PC-3 (cell line): ENCODE measurements at regions not wholly inside any gene's neighbourhood (a gene's known extent, or its start where the extent isn't known, plus 50 kb on each side); places are given as distances from the start of the nearest gene placed in this dataset.

Experiments
- ATAC-seq: fragments of 200-7000 bp; cut with Tn5 transposase; 2 replicates; pipeline ENCODE4 v1.9.1; 2020; ENCODE audit warnings: mild to moderate bottlenecking, moderate library complexity
- BruUV-seq: library from RNA; stranded (reverse); fragments of 400-500 nt; replicated peaks from 2 replicates; lab custom pipeline; 2021; lab: Mats Ljungman, UMichigan
- CTCF ChIA-PET: fragments of 300-600 bp; sonication (Branson Sonifier 250); formaldehyde crosslinking; loops from one replicate; lab custom pipeline; 2022; ENCODE audit warnings: antibody characterized with exemption; lab: Charles Lee
- POLR2A ChIA-PET: fragments of 300-600 bp; sonication (Branson Sonifier 250); formaldehyde crosslinking; loops from one replicate; lab custom pipeline; 2022; ENCODE audit warnings: antibody characterized with exemption; ENCODE audit not compliant: unreplicated experiment; lab: Charles Lee
- DNase-seq: peaks from one replicate; pipeline ENCODE4 v3.0.0-alpha.2; 2015
- H2AFZ ChIP-seq: fragments of 300-600 bp; sonication (generic); 2 replicates; pipeline ENCODE4 v1.6.0; 2016; ENCODE audit warnings: antibody characterized with exemption, low read length
- H3F3A ChIP-seq: fragments of 300-600 bp; sonication (generic); one replicate; pipeline ENCODE4 v1.6.0; 2017; ENCODE audit warnings: antibody characterized with exemption, low read length, control low read depth, mild to moderate bottlenecking; ENCODE audit not compliant: unreplicated experiment
- H3K27ac ChIP-seq: fragments of 300-600 bp; sonication (generic); 2 replicates; pipeline ENCODE4 v1.5.1; 2016; ENCODE audit warnings: mild to moderate bottlenecking, low read length
- H3K27me3 ChIP-seq: fragments of 300-600 bp; sonication (generic); 2 replicates; pipeline ENCODE4 v1.6.1; 2016; ENCODE audit warnings: low read length, mixed read lengths
- H3K36me3 ChIP-seq: fragments of 300-600 bp; sonication (generic); 2 replicates; pipeline ENCODE4 v1.6.1; 2016; ENCODE audit warnings: low read depth, mixed run types, low read length, mixed read lengths
- H3K4me1 ChIP-seq: fragments of 300-600 bp; sonication (generic); 2 replicates; pipeline ENCODE4 v1.5.1; 2016; ENCODE audit warnings: low read length; ENCODE audit not compliant: insufficient read depth
- H3K4me2 ChIP-seq: fragments of 300-600 bp; sonication (generic); 2 replicates; pipeline ENCODE4 v1.6.0; 2016; ENCODE audit warnings: low read length
- H3K4me3 ChIP-seq: fragments of 300-600 bp; sonication (generic); 2 replicates; pipeline ENCODE4 v1.5.1; 2016; ENCODE audit warnings: mild to moderate bottlenecking, low read length, mixed read lengths
- H3K79me2 ChIP-seq: fragments of 300-600 bp; sonication (generic); 2 replicates; pipeline ENCODE4 v1.6.1; 2017; ENCODE audit warnings: low read length, mixed read lengths
- H3K9ac ChIP-seq: fragments of 300-600 bp; sonication (generic); 2 replicates; pipeline ENCODE4 v1.6.0; 2016; ENCODE audit warnings: mild to moderate bottlenecking, low read length
- H3K9me2 ChIP-seq: fragments of 300-600 bp; sonication (generic); replicated peaks from 2 replicates; pipeline ENCODE4 v1.6.1; 2016; ENCODE audit warnings: mixed run types, low read length, mixed read lengths
- H3K9me3 ChIP-seq: fragments of 300-600 bp; sonication (generic); 2 replicates; pipeline ENCODE4 v1.6.1; 2016; ENCODE audit warnings: low read length, mixed read lengths
- H4K20me1 ChIP-seq: fragments of 300-600 bp; sonication (generic); 2 replicates; pipeline ENCODE4 v1.6.1; 2016; ENCODE audit warnings: low read length, mixed read lengths
- EZH2 ChIP-seq: fragments of 300-600 bp; sonication (generic); IDR thresholded peaks from one replicate; pipeline ENCODE4 v1.6.1; 2017; ENCODE audit warnings: antibody characterized with exemption, mild to moderate bottlenecking, low read length; ENCODE audit not compliant: unreplicated experiment
- EZH2phosphoT487 ChIP-seq: fragments of 300-600 bp; sonication (generic); IDR thresholded peaks from 2 replicates; pipeline ENCODE4 v1.6.1; 2018; ENCODE audit warnings: mild to moderate bottlenecking, antibody characterized with exemption, low read length, borderline replicate concordance
- intact Hi-C: fragments of 100-400 bp; cut with micrococcal nuclease; formaldehyde crosslinking; loops from 2 replicates; pipeline ENCODE4 v1.9.0; 2023
- TF ChIP-seq, protein P1 (sequence below): fragments of 300-600 bp; sonication (generic); conservative IDR thresholded peaks from 2 replicates; pipeline ENCODE4 v1.5.1; 2017; ENCODE audit warnings: antibody characterized with exemption, low read depth, mild to moderate bottlenecking, low read length

DNA sequence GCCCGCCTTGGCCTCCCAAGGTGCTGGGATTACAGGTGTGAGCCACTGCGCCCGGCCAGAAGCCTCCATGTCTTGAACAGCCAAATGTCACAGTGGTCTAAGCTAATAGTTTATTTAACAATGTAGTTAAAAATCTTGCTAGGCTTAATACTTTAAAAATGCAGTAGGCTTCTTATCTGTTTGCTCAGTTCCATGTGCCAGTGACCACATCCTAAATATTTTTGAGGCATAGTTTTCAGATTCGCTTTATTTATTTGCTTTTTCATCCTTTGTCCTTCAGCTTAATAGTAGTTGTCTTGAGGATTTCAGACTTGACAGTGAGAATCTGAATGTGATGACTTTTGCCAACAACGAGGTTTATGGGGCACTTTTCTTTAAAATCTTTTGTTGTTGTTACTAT, 59.9 kb upstream of the PRRX1 start:
- Histone ChIP-seq H3K27ac (no peak overlapping the region), H3K4me3 (no peak overlapping the region), H3K4me2 (no peak overlapping the region), H3K9me2 (no peaks in the 10 kb centered on the region), H3F3A (no peaks in the 10 kb centered on the region), H3K36me3 (no peaks in the 10 kb centered on the region), H3K27me3 (0 out of 2 replicates have a peak, but pooled peaks cover 3% of the 10 kb centered on the region), H4K20me1 (no peaks in the 10 kb centered on the region), H2AFZ (no peak overlapping the region), H3K79me2 (no peaks in the 10 kb centered on the region), H3K9ac (no peak overlapping the region), H3K9me3 (peaks cover 12% of the 10 kb centered on the region), H3K4me1 (no peaks in the 10 kb centered on the region)
- DNase-seq: peak; percentile 50
- intact Hi-C loops: no loop called here
- no peak for TF ChIP-seq EZH2
- no peak for TF ChIP-seq EZH2phosphoT487
- TF ChIP-seq, protein P1, sequence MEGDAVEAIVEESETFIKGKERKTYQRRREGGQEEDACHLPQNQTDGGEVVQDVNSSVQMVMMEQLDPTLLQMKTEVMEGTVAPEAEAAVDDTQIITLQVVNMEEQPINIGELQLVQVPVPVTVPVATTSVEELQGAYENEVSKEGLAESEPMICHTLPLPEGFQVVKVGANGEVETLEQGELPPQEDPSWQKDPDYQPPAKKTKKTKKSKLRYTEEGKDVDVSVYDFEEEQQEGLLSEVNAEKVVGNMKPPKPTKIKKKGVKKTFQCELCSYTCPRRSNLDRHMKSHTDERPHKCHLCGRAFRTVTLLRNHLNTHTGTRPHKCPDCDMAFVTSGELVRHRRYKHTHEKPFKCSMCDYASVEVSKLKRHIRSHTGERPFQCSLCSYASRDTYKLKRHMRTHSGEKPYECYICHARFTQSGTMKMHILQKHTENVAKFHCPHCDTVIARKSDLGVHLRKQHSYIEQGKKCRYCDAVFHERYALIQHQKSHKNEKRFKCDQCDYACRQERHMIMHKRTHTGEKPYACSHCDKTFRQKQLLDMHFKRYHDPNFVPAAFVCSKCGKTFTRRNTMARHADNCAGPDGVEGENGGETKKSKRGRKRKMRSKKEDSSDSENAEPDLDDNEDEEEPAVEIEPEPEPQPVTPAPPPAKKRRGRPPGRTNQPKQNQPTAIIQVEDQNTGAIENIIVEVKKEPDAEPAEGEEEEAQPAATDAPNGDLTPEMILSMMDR: no peak
- ChIA-PET POLR2A (no interaction called here), CTCF (no interaction called here)
- ATAC-seq: peak; percentile 58
- BruUV-seq: no TSS peak

DNA sequence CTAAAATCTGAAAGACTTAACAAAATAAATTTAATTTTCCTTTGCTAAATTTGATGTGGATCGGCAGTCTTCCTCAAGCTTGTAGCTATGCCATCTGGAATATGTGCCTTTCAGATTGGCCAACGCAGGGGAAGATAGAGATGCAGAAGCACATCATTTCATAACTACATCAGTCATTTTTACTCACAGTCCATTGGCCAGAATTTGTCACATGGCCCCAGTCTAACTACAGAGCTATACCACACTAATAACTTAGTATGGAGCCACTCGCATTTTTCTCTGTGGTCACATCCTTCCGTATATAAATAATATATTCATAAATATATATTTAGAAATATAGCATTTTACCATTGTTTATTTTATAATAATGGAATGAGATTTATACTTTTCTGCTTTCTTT, 59.0 kb upstream of the PRRX1 start:
- Histone ChIP-seq H3K4me3 (no peak overlapping the region), H3K9me3 (peaks cover 10% of the 10 kb centered on the region), H2AFZ (no peak overlapping the region), H3K9ac (no peak overlapping the region), H3K4me1 (no peaks in the 10 kb centered on the region), H3K36me3 (no peaks in the 10 kb centered on the region), H3K27ac (no peak overlapping the region), H3K27me3 (0 out of 2 replicates have a peak, but pooled peaks cover 3% of the 10 kb centered on the region), H3K9me2 (no peaks in the 10 kb centered on the region), H4K20me1 (no peaks in the 10 kb centered on the region), H3K4me2 (no peak overlapping the region), H3K79me2 (no peaks in the 10 kb centered on the region), H3F3A (no peaks in the 10 kb centered on the region)
- POLR2A ChIA-PET: no interaction called here
- intact Hi-C loops: no loop called here
- CTCF ChIA-PET: no interaction called here
- ATAC-seq (no peak), DNase-seq (no peak)
- TF ChIP-seq EZH2 (no peak), EZH2phosphoT487 (no peak)
- TF ChIP-seq, protein P1: no peak
- no TSS peak for BruUV-seq
